ENCODE measurements at regions not wholly inside any gene's neighbourhood (a gene's known extent, or its start where the extent isn't known, plus 50 kb on each side); places are given as distances from the start of the nearest gene placed in this dataset.

DNA sequence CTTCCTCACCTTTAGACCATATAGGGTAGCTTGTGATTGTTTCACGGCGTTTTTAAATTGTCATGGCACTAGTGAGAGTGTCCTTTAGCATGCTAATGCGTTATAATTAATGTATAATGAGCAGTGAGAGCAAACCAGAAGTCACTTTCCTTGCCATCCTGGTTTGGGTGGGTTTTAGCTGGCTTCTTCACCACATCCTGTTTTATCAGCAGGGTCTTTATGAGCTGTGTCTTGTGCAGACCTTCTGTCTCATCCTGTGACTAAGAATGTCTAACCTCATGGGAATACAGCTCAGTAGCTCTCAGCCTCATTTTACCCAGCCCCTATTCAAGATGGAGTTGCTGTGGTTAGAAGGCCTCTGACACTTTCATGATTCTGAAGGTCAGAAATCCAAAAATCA lies 370.9 kb upstream of the RBFOX1 start:
- no peaks in the 10 kb centered on the region; the same call in 1 of the 2 replicates for H3K36me3 Mint-ChIP-seq (ENCODE audit: low read depth)

GRCh38 chr16:6958184-6958583 lies 374.5 kb upstream of the RBFOX1 start:
- Mint-ChIP-seq H3K27ac (no peak overlapping the region), H3K9me3 (peaks cover 63% of the 10 kb centered on the region), H3K36me3 (ENCODE audit: low read depth) (peaks cover 4% of the 10 kb centered on the region), H3K27me3 (ENCODE audit: insufficient read depth) (peaks cover 1% of the 10 kb centered on the region; the same call in 1 of the 2 replicates), H3K4me1 (ENCODE audit: low read depth) (no peaks in the 10 kb centered on the region), H3K4me3 (no peak overlapping the region)
- no peak for DNase-seq
- TF ChIP-seq CTCF (IDR thresholded peaks at IDR 0.05): no peak

More for the DNA sequence above, 370.9 kb upstream of the RBFOX1 start:
- no peak for TF ChIP-seq CTCF (IDR thresholded peaks at IDR 0.05)
- Mint-ChIP-seq H3K4me1 (ENCODE audit: low read depth) (no peaks in the 10 kb centered on the region), H3K27ac (no peak overlapping the region), H3K4me3 (no peak overlapping the region), H3K9me3 (peaks cover 72% of the 10 kb centered on the region), H3K27me3 (ENCODE audit: insufficient read depth) (peaks cover 1% of the 10 kb centered on the region; the same call in 1 of the 2 replicates)
- no peak for DNase-seq

DNA sequence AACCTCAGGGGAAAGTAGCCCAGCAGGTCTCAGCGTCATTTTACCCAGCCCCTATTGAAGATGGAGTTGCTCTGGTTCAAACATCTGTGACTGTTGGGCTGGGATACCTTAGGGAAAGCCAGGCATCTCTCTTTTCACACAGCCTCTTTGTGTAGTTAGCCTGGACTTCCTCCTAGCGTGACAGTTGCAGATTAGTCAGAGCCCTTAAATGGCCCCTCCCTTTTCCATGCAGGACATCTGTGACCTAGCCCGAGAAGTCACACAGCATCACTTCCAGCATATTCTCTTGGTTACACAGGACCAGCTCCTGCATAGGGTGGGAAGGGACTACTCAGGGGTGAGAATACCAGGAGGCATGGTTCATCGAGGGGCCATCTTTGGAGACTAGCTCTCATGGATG lies 375.0 kb upstream of the RBFOX1 start:
- no peak for TF ChIP-seq CTCF (IDR thresholded peaks at IDR 0.05)
- H3K27me3 Mint-ChIP-seq (ENCODE audit: insufficient read depth): peaks cover 1% of the 10 kb centered on the region; the same call in 1 of the 2 replicates
- peaks cover 58% of the 10 kb centered on the region for H3K9me3 Mint-ChIP-seq
- H3K4me3 Mint-ChIP-seq: no peak overlapping the region
- DNase-seq: no peak
- no peak overlapping the region for H3K27ac Mint-ChIP-seq
- H3K4me1 Mint-ChIP-seq (ENCODE audit: low read depth): no peaks in the 10 kb centered on the region
- peaks cover 4% of the 10 kb centered on the region for H3K36me3 Mint-ChIP-seq (ENCODE audit: low read depth)

- no peak for DNase-seq
- TF ChIP-seq CTCF (IDR thresholded peaks at IDR 0.05): no peak
- no peak overlapping the region for H3K4me3 Mint-ChIP-seq
- H3K36me3 Mint-ChIP-seq (ENCODE audit: low read depth): peaks cover 4% of the 10 kb centered on the region
- H3K4me1 Mint-ChIP-seq (ENCODE audit: low read depth): no peaks in the 10 kb centered on the region
- peaks cover 1% of the 10 kb centered on the region; the same call in 1 of the 2 replicates for H3K27me3 Mint-ChIP-seq (ENCODE audit: insufficient read depth)
- no peak overlapping the region for H3K27ac Mint-ChIP-seq
- peaks cover 49% of the 10 kb centered on the region for H3K9me3 Mint-ChIP-seq
Observed at GRCh38 chr16:6956511-6956910, 376.1 kb upstream of the RBFOX1 start.

DNA sequence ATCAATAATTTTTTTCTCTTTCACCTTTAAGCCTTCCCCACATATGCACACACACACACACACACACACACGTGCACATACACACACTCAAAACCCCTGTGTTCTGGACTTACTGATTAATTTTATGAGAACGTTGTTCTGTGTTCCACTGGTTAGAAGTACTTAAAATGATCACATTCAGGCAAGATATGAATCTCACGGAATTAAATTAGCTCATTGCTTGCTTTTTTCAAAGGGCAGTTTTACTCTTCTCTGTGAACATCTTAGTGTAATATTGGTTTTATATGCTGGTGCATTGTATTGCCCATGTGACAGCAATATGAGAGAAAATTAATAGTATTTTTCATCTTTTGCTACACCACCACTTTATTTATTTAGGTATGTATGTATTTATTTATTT lies 377.3 kb upstream of the RBFOX1 start:
- Mint-ChIP-seq H3K36me3 (ENCODE audit: low read depth) (peaks cover 4% of the 10 kb centered on the region), H3K4me3 (no peak overlapping the region), H3K9me3 (peaks cover 47% of the 10 kb centered on the region), H3K4me1 (ENCODE audit: low read depth) (no peaks in the 10 kb centered on the region), H3K27me3 (ENCODE audit: insufficient read depth) (peaks cover under 1% of the 10 kb centered on the region; the same call in 1 of the 2 replicates), H3K27ac (no peak overlapping the region)
- DNase-seq: no peak
- no peak for TF ChIP-seq CTCF (IDR thresholded peaks at IDR 0.05)

DNA sequence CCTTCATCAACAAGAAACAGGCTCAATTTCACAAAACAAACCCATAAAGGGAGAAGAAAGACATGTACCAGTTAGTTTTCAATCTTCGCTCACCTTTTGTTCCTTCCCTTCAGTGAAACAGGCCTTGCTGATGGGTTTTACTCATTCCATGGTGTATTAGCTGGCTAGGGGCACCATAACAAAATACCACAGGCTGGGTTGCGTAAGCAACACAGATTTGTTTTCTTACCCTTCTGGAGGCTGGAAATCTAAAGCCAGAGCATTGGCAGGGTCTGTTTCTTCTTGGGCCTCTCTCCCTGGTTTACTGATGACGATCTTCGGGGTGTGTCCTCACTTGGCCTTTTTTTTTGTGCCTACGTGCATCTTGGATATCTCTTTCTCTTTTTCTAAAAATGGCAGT lies 383.4 kb upstream of the RBFOX1 start:
- no peak overlapping the region for H3K4me3 Mint-ChIP-seq

More for the DNA sequence above, 383.4 kb upstream of the RBFOX1 start:
- no peak for TF ChIP-seq CTCF (IDR thresholded peaks at IDR 0.05)
- DNase-seq: no peak
- Mint-ChIP-seq H3K27me3 (ENCODE audit: insufficient read depth) (no peaks in the 10 kb centered on the region), H3K9me3 (peaks cover 53% of the 10 kb centered on the region), H3K4me1 (ENCODE audit: low read depth) (no peaks in the 10 kb centered on the region), H3K36me3 (ENCODE audit: low read depth) (no peaks in the 10 kb centered on the region), H3K27ac (no peak overlapping the region)
